Esophagus muscularis mucosa (tissue), 4 donors: ENCODE measurements at regions not wholly inside any gene's neighbourhood (a gene's known extent, or its start where the extent isn't known, plus 50 kb on each side); places are given as distances from the start of the nearest gene placed in this dataset.

Experiments used
- DNase-seq: peaks from one replicate; pipeline ENCODE4 v3.0.0-alpha.2; 2017; ENCODE audit errors: extremely low spot score
- H3K27ac ChIP-seq, 4 donors: fragments of 200-600 bp; sonication (generic); replicated peaks in 1 of 4; 1 replicate in 3 of 4; 2 replicates in 1 of 4; pipeline ENCODE4 v1.5.1; 2016 to 2019; ENCODE audit warnings: mild to moderate bottlenecking in 1 of 4
- H3K27me3 ChIP-seq, 4 donors: fragments of 200-600 bp; sonication (generic); one replicate each; pipeline versions ENCODE4 v1.5.1 to v1.6.0; 2016 to 2019
- H3K36me3 ChIP-seq, 4 donors: fragments of 200-600 bp; sonication (generic); one replicate each; pipeline ENCODE4 v1.5.1; 2016 to 2019
- H3K4me1 ChIP-seq, 4 donors: fragments of 200-600 bp; sonication (generic); one replicate each; pipeline ENCODE4 v1.5.1; 2016 to 2019
- H3K4me3 ChIP-seq, 4 donors: fragments of 200-600 bp; sonication (generic); 1 replicate in 2 of 4; 2 replicates in 2 of 4; pipeline ENCODE4 v1.5.1; 2016 to 2019; ENCODE audit warnings: mild to moderate bottlenecking in 4 of 4, moderate library complexity in 1 of 4
- H3K9me3 ChIP-seq, 4 donors: fragments of 200-600 bp; sonication (generic); 1 replicate in 3 of 4; 2 replicates in 1 of 4; pipeline ENCODE4 v1.5.1; 2016 to 2019
- CTCF ChIP-seq, 3 experiments: fragments of 200-600 bp in 2 of 3; fragments of 450-650 bp in 1 of 3; sonication (generic) in 2 of 3; IDR thresholded peaks; one replicate each; pipeline ENCODE4 v1.5.1; 2017 to 2019; ENCODE audit warnings: antibody characterized with exemption in 3 of 3, mild to moderate bottlenecking in 2 of 3, moderate library complexity in 1 of 3
- EP300 ChIP-seq: sonication (generic); formaldehyde crosslinking; IDR thresholded peaks from one replicate; pipeline ENCODE4 v1.6.1; 2017; ENCODE audit warnings: antibody characterized with exemption
- POLR2A ChIP-seq: fragments of 450-650 bp; IDR thresholded peaks from one replicate; pipeline ENCODE4 v1.6.1; 2017; ENCODE audit warnings: antibody characterized with exemption, moderate library complexity, mild to moderate bottlenecking, low read depth
- POLR2AphosphoS5 ChIP-seq, 2 donors: sonication (generic); formaldehyde crosslinking; IDR thresholded peaks; one replicate each; pipeline ENCODE4 v1.6.1; 2017; ENCODE audit warnings: antibody characterized with exemption in 2 of 2
- WGBS: methylation state at CpG from one replicate; pipeline ENCODE4 v1.1.5; 2018; 5-methylcytosine and 5-hydroxymethylcytosine counted together
- intact Hi-C: fragments of 100-400 bp; cut with DNase I; formaldehyde crosslinking; loops from one replicate; pipeline ENCODE4 v1.15.1; 2023

DNA sequence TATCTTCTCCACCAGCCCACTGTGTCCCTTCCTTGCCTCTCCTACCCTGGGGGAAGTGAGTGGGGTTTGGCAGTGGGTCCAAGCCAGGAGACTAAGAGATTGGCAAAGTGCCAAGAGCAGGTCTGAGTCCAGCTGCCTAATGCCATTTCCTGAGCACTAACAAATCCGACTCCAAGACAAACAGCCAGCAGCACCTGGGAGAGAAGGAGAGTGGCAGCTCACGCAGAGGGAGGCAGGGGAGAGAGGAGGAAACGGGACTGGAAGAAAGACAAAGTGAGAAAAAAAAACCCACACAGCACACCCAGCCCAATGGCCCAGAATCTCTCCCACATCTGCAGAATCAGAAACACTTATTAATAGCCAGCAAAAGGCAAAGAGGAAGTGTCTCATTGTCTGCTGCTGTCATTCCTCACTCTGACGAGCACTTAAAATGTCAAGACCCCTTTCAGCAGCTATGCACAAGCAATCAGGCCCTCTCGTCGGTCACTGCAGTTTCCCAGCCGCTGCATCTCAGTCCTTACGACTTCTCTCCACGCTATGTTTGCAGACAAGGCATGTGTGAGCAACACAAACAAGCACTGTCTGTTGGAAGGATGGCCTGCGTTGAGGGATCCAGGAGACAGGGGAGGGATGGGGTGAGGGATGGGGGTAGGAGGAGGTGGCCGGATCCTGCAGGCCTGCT lies 558.4 kb upstream of the CADM1 start:
- no peaks in the 10 kb centered on the region for H3K9me3 ChIP-seq
- 42% methylated on average over 11 of the region's 11 CpGs for WGBS
- H3K36me3 ChIP-seq = no peaks in the 10 kb centered on the region
- TF ChIP-seq CTCF (IDR thresholded peaks at IDR 0.05) (no peak), POLR2A (no peak), POLR2AphosphoS5 (IDR thresholded peaks at IDR 0.05) (no peak), EP300 (no peak)
- no peak overlapping the region for H3K27ac ChIP-seq
- H3K4me3 ChIP-seq = no peak overlapping the region
- peaks cover 0 to 17% (median 0%) of the 10 kb centered on the region in 4 donors for H3K27me3 ChIP-seq
- intact Hi-C loops = no loop called here
- peaks cover 0 to 9% (median 6%) of the 10 kb centered on the region in 4 donors for H3K4me1 ChIP-seq
- DNase-seq = no peak

- Histone ChIP-seq H3K36me3 (no peaks in the 10 kb centered on the region), H3K4me3 (no peak overlapping the region), H3K27ac (no peak overlapping the region), H3K4me1 (peaks cover 0 to 9% (median 6%) of the 10 kb centered on the region in 4 donors), H3K9me3 (no peaks in the 10 kb centered on the region), H3K27me3 (peaks cover 0 to 17% (median 0%) of the 10 kb centered on the region in 4 donors)
- no peak for DNase-seq
- intact Hi-C loops = no loop called here
- TF ChIP-seq POLR2A (no peak), EP300 (no peak), POLR2AphosphoS5 (IDR thresholded peaks at IDR 0.05) (no peak), CTCF (IDR thresholded peaks at IDR 0.05) (no peak)
- WGBS = 74% methylated on average over 4 of the region's 4 CpGs
Observed at GRCh38 chr11:116062129-116062489, 557.9 kb upstream of the CADM1 start.

DNA sequence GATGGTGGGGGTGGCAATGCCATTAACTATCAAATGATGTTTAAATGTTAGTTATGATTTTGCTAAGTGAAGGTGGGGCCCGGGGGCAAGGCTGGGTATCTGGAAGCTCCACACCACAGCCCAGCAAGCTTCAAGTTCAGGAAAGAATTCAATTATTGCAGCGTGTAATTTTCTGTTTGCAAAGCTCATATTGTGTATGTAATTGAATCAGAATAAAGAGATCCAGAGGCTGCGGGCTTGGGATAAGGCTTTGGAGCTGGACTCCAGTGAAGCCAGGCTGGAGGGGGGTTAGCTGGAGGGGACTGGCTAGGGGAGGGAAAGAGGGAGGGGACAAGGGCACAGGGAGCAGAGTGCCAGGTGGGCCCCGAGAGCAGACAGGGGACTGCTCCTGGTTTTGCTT lies 557.1 kb upstream of the CADM1 start:
- H3K36me3 ChIP-seq = no peaks in the 10 kb centered on the region
- intact Hi-C loops = no loop called here
- peaks cover 0 to 17% (median 0%) of the 10 kb centered on the region in 4 donors for H3K27me3 ChIP-seq
- DNase-seq = no peak
- TF ChIP-seq CTCF (IDR thresholded peaks at IDR 0.05) (no peak), POLR2A (no peak), POLR2AphosphoS5 (IDR thresholded peaks at IDR 0.05) (no peak), EP300 (no peak)
- H3K9me3 ChIP-seq = no peaks in the 10 kb centered on the region
- peaks cover 0 to 9% (median 6%) of the 10 kb centered on the region in 4 donors for H3K4me1 ChIP-seq
- no peak overlapping the region for H3K4me3 ChIP-seq
- 93% methylated on average over 4 of the region's 4 CpGs for whole genome bisulfite sequencing
- no peak overlapping the region for H3K27ac ChIP-seq

- peaks cover 0 to 11% (median 0%) of the 10 kb centered on the region in 4 donors for H3K27me3 ChIP-seq
- no peak overlapping the region for H3K27ac ChIP-seq
- H3K4me1 ChIP-seq = peaks cover 0 to 9% (median 6%) of the 10 kb centered on the region in 4 donors
- intact Hi-C loops = no loop called here
- no peak for DNase-seq
- H3K36me3 ChIP-seq = no peaks in the 10 kb centered on the region
- 95% methylated on average over 2 of the region's 2 CpGs for WGBS
- no peak overlapping the region for H3K4me3 ChIP-seq
- TF ChIP-seq POLR2AphosphoS5 (IDR thresholded peaks at IDR 0.05) (no peak), POLR2A (no peak), EP300 (no peak), CTCF (IDR thresholded peaks at IDR 0.05) (no peak)
- no peaks in the 10 kb centered on the region for H3K9me3 ChIP-seq
Observed at GRCh38 chr11:116059919-116060318, 555.7 kb upstream of the CADM1 start.

- intact Hi-C loops = no loop called here
- WGBS = 64% methylated on average over 3 of the region's 3 CpGs
- Histone ChIP-seq H3K36me3 (no peaks in the 10 kb centered on the region), H3K4me3 (no peak overlapping the region), H3K4me1 (no peaks in the 10 kb centered on the region), H3K27me3 (peaks cover 0 to 4% (median 0%) of the 10 kb centered on the region in 4 donors), H3K27ac (no peak overlapping the region), H3K9me3 (no peaks in the 10 kb centered on the region)
- TF ChIP-seq CTCF (IDR thresholded peaks at IDR 0.05) = no peak
- no peak for TF ChIP-seq EP300
- TF ChIP-seq POLR2AphosphoS5 (IDR thresholded peaks at IDR 0.05) = no peak
- no peak for TF ChIP-seq POLR2A
- no peak for DNase-seq
Observed at GRCh38 chr11:116057000-116057399, 552.8 kb upstream of the CADM1 start.
